Left lung (tissue), 4 donors: ENCODE measurements at regions not wholly inside any gene's neighbourhood (a gene's known extent, or its start where the extent isn't known, plus 50 kb on each side); places are given as distances from the start of the nearest gene placed in this dataset.
"Not testable (repeated sequence)": the region's sequence is repeated elsewhere in the genome, so short reads cannot be mapped to it uniquely, and the experiment has no call there.

Experiments used
- ATAC-seq: fragments of 200-7000 bp; cut with Tn5 transposase; one replicate; pipeline ENCODE4 v1.9.1; 2020; ENCODE audit warnings: moderate library complexity
- DNase-seq, 4 donors: peaks; one replicate each; pipeline ENCODE4 v3.0.0-alpha.2; 2013 to 2020
- H3K27ac ChIP-seq, 2 donors: fragments of 200-600 bp; sonication (generic) in 1 of 2; one replicate each; pipeline versions ENCODE4 v1.5.0 to v1.8.0; 2020 to 2021
- H3K27me3 ChIP-seq, 2 donors: fragments of 200-600 bp; sonication (generic) in 1 of 2; one replicate each; pipeline versions ENCODE4 v1.5.0 to v1.8.0; 2020 to 2021
- H3K36me3 ChIP-seq, 2 donors: fragments of 200-600 bp; sonication (generic) in 1 of 2; one replicate each; pipeline versions ENCODE4 v1.5.0 to v1.8.0; 2020 to 2021
- H3K4me1 ChIP-seq, 2 donors: fragments of 200-600 bp; one replicate each; pipeline ENCODE4 v1.8.0; 2021
- H3K4me3 ChIP-seq, 2 donors: fragments of 200-600 bp; sonication (generic) in 1 of 2; one replicate each; pipeline versions ENCODE4 v1.5.0 to v1.8.0; 2020 to 2021; ENCODE audit warnings: mild to moderate bottlenecking in 1 of 2
- H3K9me3 ChIP-seq, 2 donors: fragments of 200-600 bp; sonication (generic) in 1 of 2; one replicate each; pipeline versions ENCODE4 v1.5.0 to v1.8.0; 2020 to 2021
- CTCF ChIP-seq, 2 donors: fragments of 200-600 bp; sonication (generic) in 1 of 2; IDR thresholded peaks; one replicate each; pipeline versions ENCODE4 v1.5.0 to v1.8.0; 2021; ENCODE audit warnings: antibody characterized with exemption in 2 of 2
- intact Hi-C, 2 donors: fragments of 100-400 bp; cut with DNase I; formaldehyde crosslinking; loops; one replicate each; pipeline versions ENCODE4 v1.11.2 to v1.14.2; 2022
- donor health status: DM: no; HTN: yes; CAD: no.
- donor health status: DM: no; HTN: no; CAD: no.

DNA sequence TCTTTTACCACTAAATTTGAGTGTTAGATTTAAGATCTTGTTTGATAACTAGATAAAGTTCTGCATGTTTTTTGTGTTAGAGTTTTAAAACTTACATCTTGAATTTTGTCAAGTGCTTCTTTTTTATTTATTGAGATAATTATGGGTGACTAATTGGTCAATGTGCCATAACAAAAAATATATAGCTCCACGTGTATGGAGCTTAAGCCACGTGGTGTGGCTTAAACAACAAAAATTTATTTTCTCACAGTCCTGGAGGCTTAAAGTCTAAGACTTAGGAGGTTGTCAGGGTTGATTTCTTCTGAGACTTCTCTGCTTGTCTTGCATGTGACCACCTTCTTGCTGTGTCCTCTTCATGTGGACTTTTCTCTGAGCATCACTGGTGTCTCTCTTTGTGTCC lies 1425.2 kb downstream of the CDY2B start:
- DNase-seq (no peak), ATAC-seq (no peak)
- Histone ChIP-seq H3K27me3 (no peaks in the 10 kb centered on the region), H3K9me3 (no peaks in the 10 kb centered on the region), H3K36me3 (no peaks in the 10 kb centered on the region), H3K4me3 (no peak overlapping the region), H3K4me1 (no peaks in the 10 kb centered on the region), H3K27ac (no peak overlapping the region)
- intact Hi-C loops = no loop called here
- no peak for TF ChIP-seq CTCF (IDR thresholded peaks at IDR 0.05)

DNA sequence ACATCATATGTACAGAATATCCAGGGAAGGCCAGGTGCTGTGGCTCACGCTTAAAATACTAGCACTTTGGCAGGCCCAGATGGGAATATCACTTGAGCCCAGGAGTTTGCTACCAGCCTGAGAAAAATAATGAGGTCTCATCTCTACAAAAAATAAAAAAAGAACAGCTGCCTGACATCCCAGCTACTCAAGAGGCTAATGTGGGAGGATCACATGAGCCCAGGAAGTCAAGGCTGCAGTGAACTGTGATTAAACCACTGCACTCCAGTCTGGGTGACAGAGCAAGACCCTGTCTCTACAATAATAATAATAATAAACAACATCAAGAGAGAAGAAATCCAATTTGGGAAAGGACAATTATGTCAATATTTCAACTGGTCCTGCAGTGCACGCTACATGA lies 1433.9 kb downstream of the CDY2B start:
- H3K9me3 ChIP-seq = no peaks in the 10 kb centered on the region
- H3K4me3 ChIP-seq = no peak overlapping the region
- no peaks in the 10 kb centered on the region for H3K36me3 ChIP-seq
- no peaks in the 10 kb centered on the region for H3K27me3 ChIP-seq
- intact Hi-C loops = no loop called here
- TF ChIP-seq CTCF (IDR thresholded peaks at IDR 0.05) = no peak
- H3K4me1 ChIP-seq = no peaks in the 10 kb centered on the region
- no peak for ATAC-seq
- H3K27ac ChIP-seq = no peak overlapping the region
- no peak for DNase-seq

DNA sequence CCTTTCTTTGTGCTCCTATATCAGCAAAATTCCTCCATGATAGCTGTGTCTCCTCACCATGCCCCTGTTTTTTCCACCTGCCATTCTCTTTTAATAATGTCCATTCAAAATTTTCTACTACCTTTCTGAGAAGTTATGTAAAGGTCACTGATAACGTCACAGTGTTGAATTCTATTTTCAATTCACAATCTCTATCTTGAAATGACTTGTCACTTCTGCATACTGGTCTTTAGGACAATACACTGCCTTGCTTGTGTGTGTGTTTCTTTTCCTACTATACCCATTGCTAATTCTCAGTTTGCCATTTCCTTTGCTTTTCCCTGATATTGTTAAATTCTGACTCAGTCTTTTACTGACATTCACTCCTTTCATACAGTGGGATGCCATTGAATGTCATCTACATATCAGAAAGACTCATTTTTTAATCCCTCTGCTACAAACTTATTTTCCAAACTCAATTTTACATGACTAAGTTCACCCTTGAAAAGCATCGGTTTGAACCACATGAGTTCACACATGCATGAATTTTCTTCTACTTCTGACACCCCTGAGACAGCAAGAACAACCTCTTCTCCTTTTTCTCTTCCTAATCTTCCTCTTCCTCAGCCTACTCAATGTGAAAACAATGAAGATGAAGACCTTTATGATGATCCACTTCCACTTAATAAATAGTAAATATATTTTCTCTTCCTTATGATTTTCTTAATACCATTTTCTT lies 1470.7 kb downstream of the CDY2B start:
- H3K27ac ChIP-seq, ATAC-seq, H3K9me3 ChIP-seq, H3K4me1 ChIP-seq, DNase-seq, H3K27me3 ChIP-seq, H3K4me3 ChIP-seq, intact Hi-C loops, H3K36me3 ChIP-seq: not testable (repeated sequence)

GRCh38 chrY:16379458-16379857 lies 1500.6 kb downstream of the CDY2B start:
- DNase-seq, H3K9me3 ChIP-seq, H3K36me3 ChIP-seq, H3K4me3 ChIP-seq, H3K27me3 ChIP-seq, H3K27ac ChIP-seq, H3K4me1 ChIP-seq, ATAC-seq, intact Hi-C loops: not testable (repeated sequence)

- H3K27ac ChIP-seq, H3K4me1 ChIP-seq, H3K36me3 ChIP-seq, ATAC-seq, DNase-seq, H3K27me3 ChIP-seq, intact Hi-C loops, H3K9me3 ChIP-seq, H3K4me3 ChIP-seq: not testable (repeated sequence)
Observed at GRCh38 chrY:16341592-16341991, 1538.4 kb downstream of the CDY2B start.

- intact Hi-C loops, H3K4me3 ChIP-seq, H3K27me3 ChIP-seq, DNase-seq, H3K36me3 ChIP-seq, ATAC-seq, H3K4me1 ChIP-seq, H3K27ac ChIP-seq, H3K9me3 ChIP-seq: not testable (repeated sequence)
Observed at GRCh38 chrY:16330032-16330758, 1549.8 kb downstream of the CDY2B start.

GRCh38 chrY:16329135-16329820 lies 1550.7 kb downstream of the CDY2B start:
- H3K4me3 ChIP-seq, H3K27ac ChIP-seq, H3K4me1 ChIP-seq, H3K27me3 ChIP-seq, DNase-seq, ATAC-seq, H3K9me3 ChIP-seq, H3K36me3 ChIP-seq, intact Hi-C loops: not testable (repeated sequence)
